ENCODE measurements at regions not wholly inside any gene's neighbourhood (a gene's known extent, or its start where the extent isn't known, plus 50 kb on each side); places are given as distances from the start of the nearest gene placed in this dataset.

GRCh38 chr17:72525225-72526015 lies 404.6 kb downstream of the SOX9 start:
- TF ChIP-seq FOXP2 (optimal IDR thresholded peaks at IDR 0.05; ENCODE audit: control extremely low read depth, extremely low read length, insufficient read depth) (no peak), EZH2 (IDR thresholded peaks at IDR 0.05) (no peak), POLR2AphosphoS5 (IDR thresholded peaks at IDR 0.05; ENCODE audit: borderline replicate concordance, low read depth, low read length) (no peak)
- no peak for DNase-seq (ENCODE audit: low read depth, low spot score)
- Histone ChIP-seq H3K9ac (ENCODE audit: insufficient read length) (no peak overlapping the region), H3K4me3 (no peak overlapping the region), H3K27ac (no peak overlapping the region), H3K9me3 (ENCODE audit: low read depth, low read length) (no peaks in the 10 kb centered on the region), H3K36me3 (ENCODE audit: insufficient read depth, low read length) (no peaks in the 10 kb centered on the region)

GRCh38 chr17:72526769-72527168 lies 405.9 kb downstream of the SOX9 start:
- Histone ChIP-seq H3K27ac (no peak overlapping the region), H3K9ac (ENCODE audit: insufficient read length) (no peak overlapping the region), H3K36me3 (ENCODE audit: insufficient read depth, low read length) (no peaks in the 10 kb centered on the region), H3K9me3 (ENCODE audit: low read depth, low read length) (no peaks in the 10 kb centered on the region), H3K4me3 (no peak overlapping the region)
- DNase-seq (ENCODE audit: low read depth, low spot score) = no peak
- TF ChIP-seq FOXP2 (optimal IDR thresholded peaks at IDR 0.05; ENCODE audit: control extremely low read depth, extremely low read length, insufficient read depth) (no peak), EZH2 (IDR thresholded peaks at IDR 0.05) (no peak), POLR2AphosphoS5 (IDR thresholded peaks at IDR 0.05; ENCODE audit: borderline replicate concordance, low read depth, low read length) (no peak)

- Histone ChIP-seq H3K27ac (no peak overlapping the region), H3K9me3 (ENCODE audit: low read depth, low read length) (no peaks in the 10 kb centered on the region), H3K36me3 (ENCODE audit: insufficient read depth, low read length) (no peaks in the 10 kb centered on the region), H3K9ac (ENCODE audit: insufficient read length) (no peak overlapping the region), H3K4me3 (no peak overlapping the region)
- TF ChIP-seq EZH2 (IDR thresholded peaks at IDR 0.05) (no peak), FOXP2 (optimal IDR thresholded peaks at IDR 0.05; ENCODE audit: control extremely low read depth, extremely low read length, insufficient read depth) (no peak), POLR2AphosphoS5 (IDR thresholded peaks at IDR 0.05; ENCODE audit: borderline replicate concordance, low read depth, low read length) (no peak)
- no peak for DNase-seq (ENCODE audit: low read depth, low spot score)
These were observed 407.0 kb downstream of the SOX9 start for GRCh38 chr17:72527789-72528188.

- TF ChIP-seq EZH2 (IDR thresholded peaks at IDR 0.05) (no peak), POLR2AphosphoS5 (IDR thresholded peaks at IDR 0.05; ENCODE audit: borderline replicate concordance, low read depth, low read length) (no peak), FOXP2 (optimal IDR thresholded peaks at IDR 0.05; ENCODE audit: control extremely low read depth, extremely low read length, insufficient read depth) (no peak)
- Histone ChIP-seq H3K9ac (ENCODE audit: insufficient read length) (no peak overlapping the region), H3K9me3 (ENCODE audit: low read depth, low read length) (no peaks in the 10 kb centered on the region), H3K4me3 (no peak overlapping the region), H3K36me3 (ENCODE audit: insufficient read depth, low read length) (no peaks in the 10 kb centered on the region), H3K27ac (no peak overlapping the region)
- DNase-seq (ENCODE audit: low read depth, low spot score) = no peak
These were observed 407.9 kb downstream of the SOX9 start for GRCh38 chr17:72528683-72529082.

GRCh38 chr17:72529386-72529785 lies 408.6 kb downstream of the SOX9 start:
- no peak overlapping the region for H3K4me3 ChIP-seq
- no peak for TF ChIP-seq EZH2 (IDR thresholded peaks at IDR 0.05)
- TF ChIP-seq FOXP2 (optimal IDR thresholded peaks at IDR 0.05; ENCODE audit: control extremely low read depth, extremely low read length, insufficient read depth) = no peak
- TF ChIP-seq POLR2AphosphoS5 (IDR thresholded peaks at IDR 0.05; ENCODE audit: borderline replicate concordance, low read depth, low read length) = no peak
- H3K9ac ChIP-seq (ENCODE audit: insufficient read length) = no peak overlapping the region
- H3K9me3 ChIP-seq (ENCODE audit: low read depth, low read length) = no peaks in the 10 kb centered on the region
- no peak for DNase-seq (ENCODE audit: low read depth, low spot score)
- no peaks in the 10 kb centered on the region for H3K36me3 ChIP-seq (ENCODE audit: insufficient read depth, low read length)
- H3K27ac ChIP-seq = no peak overlapping the region

GRCh38 chr17:72530454-72530853 lies 409.6 kb downstream of the SOX9 start:
- TF ChIP-seq POLR2AphosphoS5 (IDR thresholded peaks at IDR 0.05; ENCODE audit: borderline replicate concordance, low read depth, low read length) (no peak), EZH2 (IDR thresholded peaks at IDR 0.05) (no peak), FOXP2 (optimal IDR thresholded peaks at IDR 0.05; ENCODE audit: control extremely low read depth, extremely low read length, insufficient read depth) (no peak)
- no peak for DNase-seq (ENCODE audit: low read depth, low spot score)
- Histone ChIP-seq H3K4me3 (no peak overlapping the region), H3K27ac (no peak overlapping the region), H3K9me3 (ENCODE audit: low read depth, low read length) (no peaks in the 10 kb centered on the region), H3K36me3 (ENCODE audit: insufficient read depth, low read length) (no peaks in the 10 kb centered on the region), H3K9ac (ENCODE audit: insufficient read length) (no peak overlapping the region)

- H3K27ac ChIP-seq = no peak overlapping the region
- H3K9ac ChIP-seq (ENCODE audit: insufficient read length) = no peak overlapping the region
- no peak for TF ChIP-seq POLR2AphosphoS5 (IDR thresholded peaks at IDR 0.05; ENCODE audit: borderline replicate concordance, low read depth, low read length)
- TF ChIP-seq EZH2 (IDR thresholded peaks at IDR 0.05) = no peak
- no peak for TF ChIP-seq FOXP2 (optimal IDR thresholded peaks at IDR 0.05; ENCODE audit: control extremely low read depth, extremely low read length, insufficient read depth)
- H3K36me3 ChIP-seq (ENCODE audit: insufficient read depth, low read length) = no peaks in the 10 kb centered on the region
- H3K4me3 ChIP-seq = no peak overlapping the region
- no peaks in the 10 kb centered on the region for H3K9me3 ChIP-seq (ENCODE audit: low read depth, low read length)
- no peak for DNase-seq (ENCODE audit: low read depth, low spot score)
These were observed 410.9 kb downstream of the SOX9 start for GRCh38 chr17:72531729-72532128.

GRCh38 chr17:72534265-72534664 lies 413.4 kb downstream of the SOX9 start:
- H3K9me3 ChIP-seq (ENCODE audit: low read depth, low read length) = no peaks in the 10 kb centered on the region
- no peak overlapping the region for H3K4me3 ChIP-seq
- no peak for DNase-seq (ENCODE audit: low read depth, low spot score)
- no peak for TF ChIP-seq FOXP2 (optimal IDR thresholded peaks at IDR 0.05; ENCODE audit: control extremely low read depth, extremely low read length, insufficient read depth)
- TF ChIP-seq EZH2 (IDR thresholded peaks at IDR 0.05) = no peak
- no peak for TF ChIP-seq POLR2AphosphoS5 (IDR thresholded peaks at IDR 0.05; ENCODE audit: borderline replicate concordance, low read depth, low read length)
- no peak overlapping the region for H3K9ac ChIP-seq (ENCODE audit: insufficient read length)
- H3K36me3 ChIP-seq (ENCODE audit: insufficient read depth, low read length) = no peaks in the 10 kb centered on the region
- H3K27ac ChIP-seq = no peak overlapping the region

- DNase-seq (ENCODE audit: low read depth, low spot score) = no peak
- no peak overlapping the region for H3K4me3 ChIP-seq
- TF ChIP-seq EZH2 (IDR thresholded peaks at IDR 0.05) (no peak), FOXP2 (optimal IDR thresholded peaks at IDR 0.05; ENCODE audit: control extremely low read depth, extremely low read length, insufficient read depth) (no peak), POLR2AphosphoS5 (IDR thresholded peaks at IDR 0.05; ENCODE audit: borderline replicate concordance, low read depth, low read length) (no peak)
- no peak overlapping the region for H3K27ac ChIP-seq
- no peak overlapping the region for H3K9ac ChIP-seq (ENCODE audit: insufficient read length)
- H3K9me3 ChIP-seq (ENCODE audit: low read depth, low read length) = no peaks in the 10 kb centered on the region
- no peaks in the 10 kb centered on the region for H3K36me3 ChIP-seq (ENCODE audit: insufficient read depth, low read length)
These were observed 414.0 kb downstream of the SOX9 start for GRCh38 chr17:72534776-72535175.

All from SK-N-MC (cell line).